IMR-90 (cell line): ENCODE measurements at regions not wholly inside any gene's neighbourhood (a gene's known extent, or its start where the extent isn't known, plus 50 kb on each side); places are given as distances from the start of the nearest gene placed in this dataset.

Experiments used
- CEBPB ChIP-seq: IDR thresholded peaks from 2 replicates; pipeline ENCODE4 v1.6.1; 2012; ENCODE audit warnings: low read depth, low read length, improper control_type of control experiment
- CTCF ChIP-seq: conservative IDR thresholded peaks from 2 replicates; pipeline ENCODE4 v1.5.1; 2012; ENCODE audit warnings: mild to moderate bottlenecking, low read depth, low read length, improper control_type of control experiment
- MAZ ChIP-seq: IDR thresholded peaks from 2 replicates; pipeline ENCODE4 v1.6.1; 2012; ENCODE audit warnings: low read depth, mild to moderate bottlenecking, low read length, improper control_type of control experiment, moderate library complexity, borderline replicate concordance
- NFE2L2 ChIP-seq: fragments of 150-350 bp; IDR thresholded peaks from 2 replicates; pipeline ENCODE4 v1.6.1; 2016; ENCODE audit warnings: low read depth, mild to moderate bottlenecking, low read length
- POLR2A ChIP-seq: IDR thresholded peaks from 2 replicates; pipeline ENCODE4 v1.6.1; 2012; ENCODE audit warnings: mild to moderate bottlenecking, low read depth, low read length
- RCOR1 ChIP-seq: IDR thresholded peaks from 2 replicates; pipeline ENCODE4 v1.6.1; 2012; ENCODE audit warnings: mild to moderate bottlenecking, low read length, improper control_type of control experiment; ENCODE audit not compliant: insufficient replicate concordance
- SMC3 ChIP-seq: fragments of 150-350 bp; IDR thresholded peaks from 2 replicates; pipeline ENCODE4 v1.6.1; 2016; ENCODE audit warnings: low read depth, mild to moderate bottlenecking, antibody characterized with exemption, low read length, moderate library complexity
- USF2 ChIP-seq: fragments of 150-350 bp; IDR thresholded peaks from 2 replicates; pipeline ENCODE4 v1.6.1; 2017; ENCODE audit warnings: mild to moderate bottlenecking, antibody characterized with exemption, low read length, low read depth

- TF ChIP-seq CTCF (no peak), CEBPB (no peak), POLR2A (no peak), MAZ (no peak), SMC3 (no peak), USF2 (no peak), RCOR1 (no peak), NFE2L2 (no peak)
Observed at GRCh38 chr10:133008196-133008595, 65.8 kb upstream of the CFAP46 start.
